ENCODE measurements at regions not wholly inside any gene's neighbourhood (a gene's known extent, or its start where the extent isn't known, plus 50 kb on each side); places are given as distances from the start of the nearest gene placed in this dataset.
"Not testable (repeated sequence)": the region's sequence is repeated elsewhere in the genome, so short reads cannot be mapped to it uniquely, and the experiment has no call there.

GRCh38 chr2:31736695-31737454 is 156.1 kb upstream of the SRD5A2 start:
- DNase-seq (ENCODE audit: low spot score), result no peak

GRCh38 chr2:31735716-31736115 is 155.0 kb upstream of the SRD5A2 start:
- DNase-seq (ENCODE audit: low spot score), result no peak

- no peak for DNase-seq (ENCODE audit: low spot score)
These were observed 148.8 kb upstream of the SRD5A2 start for GRCh38 chr2:31729442-31730092.

GRCh38 chr2:31729065-31729439 is 148.3 kb upstream of the SRD5A2 start:
- no peak for DNase-seq (ENCODE audit: low spot score)

- no peak for DNase-seq (ENCODE audit: low spot score)
These were observed 147.8 kb upstream of the SRD5A2 start for GRCh38 chr2:31728406-31729064.

GRCh38 chr2:31726457-31726856 is 145.7 kb upstream of the SRD5A2 start:
- DNase-seq (ENCODE audit: low spot score), result no peak

GRCh38 chr2:31725444-31725843 is 144.7 kb upstream of the SRD5A2 start:
- no peak for DNase-seq (ENCODE audit: low spot score)

GRCh38 chr2:31711737-31712136 is 131.0 kb upstream of the SRD5A2 start:
- DNase-seq (ENCODE audit: low spot score), result no peak

- no peak for DNase-seq (ENCODE audit: low spot score)
These were observed 129.4 kb upstream of the SRD5A2 start for GRCh38 chr2:31710121-31710520.

- DNase-seq (ENCODE audit: low spot score), result no peak
These were observed 127.3 kb upstream of the SRD5A2 start for GRCh38 chr2:31707992-31708391.

GRCh38 chr2:31704561-31705212 is 123.9 kb upstream of the SRD5A2 start:
- no peak for DNase-seq (ENCODE audit: low spot score)

GRCh38 chr2:31703253-31703652 is 122.5 kb upstream of the SRD5A2 start:
- no peak for DNase-seq (ENCODE audit: low spot score)

- no peak for DNase-seq (ENCODE audit: low spot score)
These were observed 118.0 kb upstream of the SRD5A2 start for GRCh38 chr2:31698722-31699121.

GRCh38 chr2:31696068-31696467 is 115.3 kb upstream of the SRD5A2 start:
- no peak for DNase-seq (ENCODE audit: low spot score)

- DNase-seq (ENCODE audit: low spot score), result no peak
These were observed 113.7 kb upstream of the SRD5A2 start for GRCh38 chr2:31694444-31694843.

- DNase-seq (ENCODE audit: low spot score), result no peak
These were observed 113.1 kb upstream of the SRD5A2 start for GRCh38 chr2:31693882-31694281.

GRCh38 chr2:31688282-31688681 is 107.5 kb upstream of the SRD5A2 start:
- no peak for DNase-seq (ENCODE audit: low spot score)

- not testable (repeated sequence) for DNase-seq (ENCODE audit: low spot score)
These were observed 102.8 kb upstream of the SRD5A2 start for GRCh38 chr2:31683506-31683905.

GRCh38 chr2:31675485-31675901 is 94.8 kb upstream of the SRD5A2 start:
- DNase-seq (ENCODE audit: low spot score), result no peak

GRCh38 chr2:31674446-31674845 is 93.7 kb upstream of the SRD5A2 start:
- DNase-seq (ENCODE audit: low spot score), result no peak

- DNase-seq (ENCODE audit: low spot score), result no peak
These were observed 86.1 kb upstream of the SRD5A2 start for GRCh38 chr2:31666878-31667277.

- DNase-seq (ENCODE audit: low spot score), result no peak
These were observed 84.4 kb upstream of the SRD5A2 start for GRCh38 chr2:31664949-31665724.

All from CD4-positive, alpha-beta T cell treated with Interleukin-6 at 100 ng/mL for 8 hours (primary cell).